ENCODE measurements at regions not wholly inside any gene's neighbourhood (a gene's known extent, or its start where the extent isn't known, plus 50 kb on each side); places are given as distances from the start of the nearest gene placed in this dataset.
"Not testable (repeated sequence)": the region's sequence is repeated elsewhere in the genome, so short reads cannot be mapped to it uniquely, and the experiment has no call there.

DNA sequence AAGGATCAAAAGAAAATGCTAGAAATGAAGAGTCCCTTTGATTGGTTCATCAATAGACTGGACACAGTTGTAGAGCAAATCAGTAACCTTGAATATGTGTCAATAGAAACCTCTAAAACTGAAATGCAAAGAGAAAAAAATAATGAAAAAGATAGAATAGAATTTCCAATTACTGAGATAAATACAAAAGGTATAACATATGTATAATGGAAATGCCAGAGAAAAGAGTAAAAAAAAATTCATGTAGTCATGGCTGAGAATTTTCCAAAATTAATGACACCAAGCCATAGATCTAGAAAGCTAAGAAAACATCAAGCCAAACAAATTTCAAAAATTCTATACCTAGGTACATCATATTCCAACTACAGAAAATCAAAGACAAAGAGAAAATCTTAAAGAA, 62.0 kb upstream of the HGF start:
- DNase-seq: no peak

DNA sequence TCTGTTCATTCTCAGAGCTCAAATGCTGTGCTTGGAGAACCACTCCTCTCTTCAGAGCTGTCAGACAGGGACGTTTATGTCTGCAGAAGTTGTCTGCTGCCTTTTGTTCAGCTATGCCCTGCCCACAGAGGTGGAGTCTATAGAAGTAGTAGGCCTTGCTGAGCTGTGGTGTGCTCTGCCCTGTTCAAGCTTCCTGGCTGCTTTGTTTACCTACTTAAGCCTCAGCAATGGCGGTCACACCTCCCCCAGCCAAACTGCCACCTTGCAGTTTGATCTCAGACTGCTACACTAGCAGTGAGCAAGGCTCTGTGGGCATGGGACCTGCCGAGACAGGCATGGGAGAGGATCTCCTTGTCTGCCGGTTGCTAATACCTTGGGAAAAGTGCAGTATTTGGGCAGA, 59.7 kb upstream of the HGF start:
- not testable (repeated sequence) for DNase-seq

DNA sequence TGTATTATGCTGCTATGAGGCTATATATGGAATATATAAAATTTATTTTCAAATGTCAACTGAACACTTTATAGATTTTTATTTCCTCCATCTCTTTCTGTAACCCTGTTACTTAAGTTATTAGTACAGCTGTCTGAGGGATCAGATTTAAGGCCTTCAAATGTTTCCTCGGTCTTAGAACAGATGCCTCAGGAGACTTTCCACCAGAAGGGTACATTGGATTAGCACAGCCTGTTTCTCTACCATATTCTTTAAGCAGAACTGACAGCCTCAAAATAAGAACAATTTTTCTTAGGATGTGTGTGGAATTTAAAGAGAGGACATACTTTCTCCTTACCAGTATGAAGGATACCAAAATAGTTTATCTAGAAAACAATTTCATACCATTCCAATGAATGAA, 53.0 kb upstream of the HGF start:
- DNase-seq: no peak

DNA sequence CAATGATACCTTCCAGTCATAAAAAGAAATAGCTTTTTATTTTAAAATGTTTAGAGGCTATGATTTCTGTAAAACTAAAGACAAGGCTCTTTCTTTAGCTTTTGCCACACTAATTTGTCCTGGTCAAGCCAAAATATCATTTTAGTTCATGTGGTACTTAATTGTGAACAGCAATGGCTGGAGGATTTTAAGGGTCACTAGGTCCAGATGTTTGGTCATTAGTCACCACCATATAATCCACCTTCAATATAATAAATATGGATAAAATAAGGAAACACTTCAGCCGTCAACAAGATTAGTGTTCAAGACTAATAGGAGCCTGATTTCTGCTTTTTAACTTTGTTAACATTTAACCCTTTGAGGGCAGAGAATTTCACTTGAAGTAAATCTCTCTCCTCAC, 50.0 kb upstream of the HGF start:
- no peak for DNase-seq

All from suppressor macrophage (primary cell).